ENCODE measurements at regions not wholly inside any gene's neighbourhood (a gene's known extent, or its start where the extent isn't known, plus 50 kb on each side); places are given as distances from the start of the nearest gene placed in this dataset.

- Histone ChIP-seq H3K4me3 (ENCODE audit: low read depth, low read length) (no peak overlapping the region), H3K27me3 (ENCODE audit: control insufficient read depth, insufficient read depth, low read length) (no peaks in the 10 kb centered on the region), H3K9me3 (ENCODE audit: control insufficient read depth, insufficient read depth, low read length) (no peaks in the 10 kb centered on the region), H3K27ac (ENCODE audit: low read depth, low read length) (no peak overlapping the region)
- CTCF ChIA-PET = no interaction called here
- no peak for TF ChIP-seq CTCF (IDR thresholded peaks at IDR 0.05; ENCODE audit: low read depth, low read length)
- POLR2A ChIA-PET = no interaction called here
- DNase-seq (ENCODE audit: low read depth, low spot score) = no peak
Observed at GRCh38 chr3:189537135-189537534, 94.1 kb upstream of the TP63 start.

DNA sequence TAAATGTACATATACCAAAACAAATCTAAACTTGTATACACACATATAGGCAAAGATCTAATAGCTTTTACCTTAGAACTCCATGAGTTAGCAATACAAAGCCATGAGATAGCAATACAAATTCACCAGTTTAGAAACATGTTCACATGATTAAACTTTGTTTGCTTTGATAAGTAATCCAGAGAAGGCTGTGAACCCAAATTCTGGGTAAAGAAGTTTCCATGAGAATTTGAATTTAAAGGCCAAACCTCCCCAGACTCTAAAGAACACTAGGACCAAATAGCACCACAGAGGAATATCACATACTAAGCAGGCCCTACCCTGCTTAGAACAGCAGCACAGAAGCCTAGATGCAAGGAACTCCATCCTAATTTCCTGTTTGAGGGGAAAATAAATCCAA lies 83.7 kb upstream of the TP63 start:
- no peaks in the 10 kb centered on the region for H3K9me3 ChIP-seq (ENCODE audit: control insufficient read depth, insufficient read depth, low read length)
- POLR2A ChIA-PET = no interaction called here
- no peak for DNase-seq (ENCODE audit: low read depth, low spot score)
- H3K27me3 ChIP-seq (ENCODE audit: control insufficient read depth, insufficient read depth, low read length) = no peaks in the 10 kb centered on the region
- CTCF ChIA-PET = no interaction called here
- H3K27ac ChIP-seq (ENCODE audit: low read depth, low read length) = no peak overlapping the region
- no peak overlapping the region for H3K4me3 ChIP-seq (ENCODE audit: low read depth, low read length)
- TF ChIP-seq CTCF (IDR thresholded peaks at IDR 0.05; ENCODE audit: low read depth, low read length) = no peak

DNA sequence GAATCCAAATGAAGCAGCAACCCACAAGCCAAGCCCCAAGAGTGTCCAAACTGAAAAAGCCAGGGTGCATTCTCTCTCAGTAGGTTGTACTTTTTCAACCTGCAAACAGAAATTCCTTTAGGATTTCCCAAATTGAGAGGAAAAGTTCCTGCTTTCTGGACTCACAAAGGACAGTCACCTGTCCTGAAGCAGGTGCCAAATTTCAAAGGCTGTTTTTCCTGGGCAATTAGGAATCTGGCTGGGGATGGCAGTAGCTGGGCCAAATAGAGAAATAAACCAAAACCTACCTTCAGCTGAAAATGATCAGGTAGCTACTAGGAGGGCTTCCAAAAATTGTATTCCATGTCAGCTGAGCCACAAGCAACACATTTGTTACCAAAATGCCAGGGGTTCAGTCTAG lies 83.1 kb upstream of the TP63 start:
- ChIA-PET CTCF (no interaction called here), POLR2A (no interaction called here)
- H3K4me3 ChIP-seq (ENCODE audit: low read depth, low read length) = no peak overlapping the region
- no peak for DNase-seq (ENCODE audit: low read depth, low spot score)
- no peak overlapping the region for H3K27ac ChIP-seq (ENCODE audit: low read depth, low read length)
- no peaks in the 10 kb centered on the region for H3K27me3 ChIP-seq (ENCODE audit: control insufficient read depth, insufficient read depth, low read length)
- no peak for TF ChIP-seq CTCF (IDR thresholded peaks at IDR 0.05; ENCODE audit: low read depth, low read length)
- no peaks in the 10 kb centered on the region for H3K9me3 ChIP-seq (ENCODE audit: control insufficient read depth, insufficient read depth, low read length)

GRCh38 chr3:189551007-189551406 lies 80.2 kb upstream of the TP63 start:
- Histone ChIP-seq H3K4me3 (ENCODE audit: low read depth, low read length) (no peak overlapping the region), H3K27ac (ENCODE audit: low read depth, low read length) (no peak overlapping the region), H3K9me3 (ENCODE audit: control insufficient read depth, insufficient read depth, low read length) (no peaks in the 10 kb centered on the region; the same call in 1 of the 2 replicates), H3K27me3 (ENCODE audit: control insufficient read depth, insufficient read depth, low read length) (no peaks in the 10 kb centered on the region)
- CTCF ChIA-PET = no interaction called here
- POLR2A ChIA-PET = no interaction called here
- TF ChIP-seq CTCF (IDR thresholded peaks at IDR 0.05; ENCODE audit: low read depth, low read length) = no peak
- no peak for DNase-seq (ENCODE audit: low read depth, low spot score)

DNA sequence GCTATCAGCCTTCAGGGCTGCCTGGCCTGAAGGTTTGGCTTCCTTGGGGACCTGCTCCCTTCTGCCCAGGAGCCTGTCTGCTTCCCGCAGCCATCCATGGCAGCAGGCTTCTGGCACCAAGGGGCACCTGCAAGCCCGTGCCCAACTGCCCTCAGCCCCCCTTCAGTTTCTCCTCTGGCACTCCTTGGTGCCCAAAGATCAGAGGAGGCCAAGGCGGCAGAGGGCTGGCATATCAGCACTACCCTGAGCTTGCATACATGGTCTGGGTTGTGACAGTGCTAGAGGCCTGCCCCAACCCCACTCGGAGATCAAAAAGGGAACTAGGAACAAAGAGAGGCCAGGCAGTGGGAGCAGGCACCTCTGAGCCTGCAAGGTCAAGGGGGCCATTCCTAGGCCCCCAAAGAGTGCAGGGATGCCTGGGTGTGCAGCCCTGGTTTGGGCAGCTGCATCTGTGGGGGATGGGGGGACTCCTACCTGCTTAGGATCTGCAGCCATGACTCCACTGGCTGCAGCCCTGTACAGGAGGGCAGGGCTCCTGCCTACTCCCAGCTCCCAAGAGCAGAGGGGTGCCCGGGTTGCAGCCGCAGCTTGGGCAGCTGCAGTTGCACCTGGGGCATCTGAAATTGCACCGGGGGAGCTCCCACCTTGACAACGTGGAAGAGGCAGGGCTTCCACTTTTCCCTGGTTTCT lies 76.2 kb upstream of the TP63 start:
- no peaks in the 10 kb centered on the region for H3K27me3 ChIP-seq (ENCODE audit: control insufficient read depth, insufficient read depth, low read length)
- no peak overlapping the region for H3K27ac ChIP-seq (ENCODE audit: low read depth, low read length)
- CTCF ChIA-PET = no interaction called here
- POLR2A ChIA-PET = no interaction called here
- DNase-seq (ENCODE audit: low read depth, low spot score) = no peak
- H3K4me3 ChIP-seq (ENCODE audit: low read depth, low read length) = no peak overlapping the region
- TF ChIP-seq CTCF (IDR thresholded peaks at IDR 0.05; ENCODE audit: low read depth, low read length) = no peak
- no peaks in the 10 kb centered on the region; the same call in 1 of the 2 replicates for H3K9me3 ChIP-seq (ENCODE audit: control insufficient read depth, insufficient read depth, low read length)

Data from AG04450 (cell line).